ENCODE measurements at regions not wholly inside any gene's neighbourhood (a gene's known extent, or its start where the extent isn't known, plus 50 kb on each side); places are given as distances from the start of the nearest gene placed in this dataset.

GRCh38 chr12:116372815-116373214 is 95.3 kb upstream of the MED13L start:
- Histone ChIP-seq H3K9ac (no peak overlapping the region), H3K79me2 (ENCODE audit: insufficient read depth, low read depth) (no peaks in the 10 kb centered on the region), H2AFZ (ENCODE audit: low read depth) (no peak overlapping the region), H3K4me1 (ENCODE audit: low read depth, poor library complexity, severe bottlenecking) (no peaks in the 10 kb centered on the region), H3K27ac (no peak overlapping the region), H4K20me1 (ENCODE audit: insufficient read depth) (no peaks in the 10 kb centered on the region), H3K4me2 (no peak overlapping the region), H3K36me3 (ENCODE audit: insufficient read depth) (no peaks in the 10 kb centered on the region), H3K4me3 (IDR thresholded peaks at IDR 0.05; ENCODE audit: insufficient read depth, low read depth, low read length) (no peak overlapping the region), H3K27me3 (ENCODE audit: insufficient read depth, low read depth) (no peaks in the 10 kb centered on the region)
- no peak for TF ChIP-seq CTCF (conservative IDR thresholded peaks at IDR 0.05; ENCODE audit: low read depth, low read length)

- H3K4me2 ChIP-seq: no peak overlapping the region
- no peaks in the 10 kb centered on the region for H3K79me2 ChIP-seq (ENCODE audit: insufficient read depth, low read depth)
- H3K27me3 ChIP-seq (ENCODE audit: insufficient read depth, low read depth): no peaks in the 10 kb centered on the region
- no peaks in the 10 kb centered on the region for H3K4me1 ChIP-seq (ENCODE audit: low read depth, poor library complexity, severe bottlenecking)
- no peaks in the 10 kb centered on the region for H4K20me1 ChIP-seq (ENCODE audit: insufficient read depth)
- H3K4me3 ChIP-seq (IDR thresholded peaks at IDR 0.05; ENCODE audit: insufficient read depth, low read depth, low read length): no peak overlapping the region
- no peaks in the 10 kb centered on the region for H3K36me3 ChIP-seq (ENCODE audit: insufficient read depth)
- no peak overlapping the region for H2AFZ ChIP-seq (ENCODE audit: low read depth)
- H3K9ac ChIP-seq: no peak overlapping the region
- no peak overlapping the region for H3K27ac ChIP-seq
- no peak for TF ChIP-seq CTCF (conservative IDR thresholded peaks at IDR 0.05; ENCODE audit: low read depth, low read length)
These were observed 96.2 kb upstream of the MED13L start for GRCh38 chr12:116373572-116374206.

- no peaks in the 10 kb centered on the region for H4K20me1 ChIP-seq (ENCODE audit: insufficient read depth)
- no peak overlapping the region for H3K27ac ChIP-seq
- H2AFZ ChIP-seq (ENCODE audit: low read depth): no peak overlapping the region
- H3K4me3 ChIP-seq (IDR thresholded peaks at IDR 0.05; ENCODE audit: insufficient read depth, low read depth, low read length): no peak overlapping the region
- no peaks in the 10 kb centered on the region for H3K4me1 ChIP-seq (ENCODE audit: low read depth, poor library complexity, severe bottlenecking)
- H3K36me3 ChIP-seq (ENCODE audit: insufficient read depth): no peaks in the 10 kb centered on the region
- H3K9ac ChIP-seq: no peak overlapping the region
- no peak overlapping the region for H3K4me2 ChIP-seq
- no peak for TF ChIP-seq CTCF (conservative IDR thresholded peaks at IDR 0.05; ENCODE audit: low read depth, low read length)
- no peaks in the 10 kb centered on the region for H3K27me3 ChIP-seq (ENCODE audit: insufficient read depth, low read depth)
- no peaks in the 10 kb centered on the region for H3K79me2 ChIP-seq (ENCODE audit: insufficient read depth, low read depth)
These were observed 96.7 kb upstream of the MED13L start for GRCh38 chr12:116374207-116374606.

- H3K27me3 ChIP-seq (ENCODE audit: insufficient read depth, low read depth): no peaks in the 10 kb centered on the region
- H3K4me1 ChIP-seq (ENCODE audit: low read depth, poor library complexity, severe bottlenecking): no peaks in the 10 kb centered on the region
- no peak overlapping the region for H2AFZ ChIP-seq (ENCODE audit: low read depth)
- no peaks in the 10 kb centered on the region for H3K36me3 ChIP-seq (ENCODE audit: insufficient read depth)
- no peaks in the 10 kb centered on the region for H4K20me1 ChIP-seq (ENCODE audit: insufficient read depth)
- no peaks in the 10 kb centered on the region for H3K79me2 ChIP-seq (ENCODE audit: insufficient read depth, low read depth)
- H3K4me2 ChIP-seq: no peak overlapping the region
- no peak overlapping the region for H3K9ac ChIP-seq
- no peak for TF ChIP-seq CTCF (conservative IDR thresholded peaks at IDR 0.05; ENCODE audit: low read depth, low read length)
- no peak overlapping the region for H3K4me3 ChIP-seq (IDR thresholded peaks at IDR 0.05; ENCODE audit: insufficient read depth, low read depth, low read length)
- no peak overlapping the region for H3K27ac ChIP-seq
These were observed 97.9 kb upstream of the MED13L start for GRCh38 chr12:116375278-116375842.

Measured in KMS-11 (cell line).